SU-DHL-6 (cell line): ENCODE measurements at regions not wholly inside any gene's neighbourhood (a gene's known extent, or its start where the extent isn't known, plus 50 kb on each side); places are given as distances from the start of the nearest gene placed in this dataset.

Experiments
- H2AFZ ChIP-seq: fragments of 200-600 bp; sonication (generic); 2 replicates; pipeline ENCODE4 v1.6.1; 2014; ENCODE audit warnings: low read depth, mild to moderate bottlenecking, moderate library complexity, mixed read lengths, antibody characterized with exemption, low read length; ENCODE audit not compliant: severe bottlenecking
- H3F3A ChIP-seq: fragments of 200-600 bp; shearing (Covaris generic); 2 replicates; pipeline ENCODE4 v1.6.0; 2016; ENCODE audit warnings: antibody characterized with exemption, mild to moderate bottlenecking; ENCODE audit not compliant: insufficient read depth
- H3K27ac ChIP-seq: fragments of 200-600 bp; sonication (generic); 2 replicates; pipeline ENCODE4 v1.5.1; 2016; ENCODE audit warnings: low read depth, mild to moderate bottlenecking, low read length, moderate library complexity, mixed read lengths
- H3K27me3 ChIP-seq: fragments of 200-600 bp; sonication (generic), shearing (Covaris generic); 2 replicates; pipeline ENCODE4 v1.6.0; 2014; ENCODE audit warnings: mild to moderate bottlenecking, low read length
- H3K36me3 ChIP-seq: fragments of 200-600 bp; sonication (generic); 2 replicates; pipeline ENCODE4 v1.6.1; 2014; ENCODE audit warnings: mild to moderate bottlenecking, low read length, mixed read lengths
- H3K4me2 ChIP-seq: fragments of 300-600, 200-600 bp; shearing (Covaris generic), sonication (generic); 2 replicates; pipeline ENCODE4 v1.6.0; 2014; ENCODE audit warnings: low read length, low read depth, mild to moderate bottlenecking; ENCODE audit not compliant: poor library complexity, severe bottlenecking
- H3K4me3 ChIP-seq: fragments of 200-600 bp; sonication (generic); 2 replicates; pipeline ENCODE4 v1.5.1; 2014; ENCODE audit warnings: antibody characterized with exemption, low read length, mild to moderate bottlenecking, mixed read lengths; ENCODE audit not compliant: insufficient read depth, poor library complexity, severe bottlenecking
- H3K79me2 ChIP-seq: fragments of 200-600 bp; sonication (generic); 2 replicates; pipeline ENCODE4 v1.6.1; 2014; ENCODE audit warnings: mild to moderate bottlenecking, low read length, moderate library complexity; ENCODE audit not compliant: insufficient read depth
- H3K9ac ChIP-seq: fragments of 200-600 bp; sonication (generic); 2 replicates; pipeline ENCODE4 v1.7.0; 2014; ENCODE audit warnings: mild to moderate bottlenecking, low read length
- H3K9me2 ChIP-seq: fragments of 200-600 bp; sonication (generic); replicated peaks from 2 replicates; pipeline ENCODE4 v1.6.1; 2014; ENCODE audit warnings: low read length; ENCODE audit not compliant: insufficient read depth
- H3K9me3 ChIP-seq: fragments of 200-600 bp; sonication (generic); 2 replicates; pipeline ENCODE4 v1.6.1; 2014; ENCODE audit warnings: low read length, mixed read lengths; ENCODE audit not compliant: insufficient read depth
- H4K20me1 ChIP-seq: fragments of 200-600 bp; sonication (generic); 2 replicates; pipeline ENCODE4 v1.6.1; 2014; ENCODE audit warnings: low read depth, mild to moderate bottlenecking, antibody characterized with exemption, low read length, moderate library complexity, mixed read lengths
- CTCF ChIP-seq: fragments of 200-600 bp; sonication (generic); IDR thresholded peaks from one replicate; pipeline ENCODE4 v1.5.1; 2017; ENCODE audit warnings: antibody characterized with exemption, mild to moderate bottlenecking, low read length, moderate library complexity; ENCODE audit not compliant: insufficient read depth, poor library complexity, severe bottlenecking
- EZH2phosphoT487 ChIP-seq: fragments of 200-600 bp; sonication (generic), shearing (Covaris generic); conservative IDR thresholded peaks from 2 replicates; pipeline ENCODE4 v1.6.1; 2018; ENCODE audit warnings: mild to moderate bottlenecking, antibody characterized with exemption, low read length, moderate library complexity, mixed read lengths

GRCh38 chr3:75224412-75224811, 439.7 kb upstream of the FRG2C start:
- no peaks in the 10 kb centered on the region for H3K36me3 ChIP-seq
- H3K79me2 ChIP-seq = no peaks in the 10 kb centered on the region
- no peaks in the 10 kb centered on the region for H3K27me3 ChIP-seq
- no peaks in the 10 kb centered on the region for H3K9me2 ChIP-seq
- no peak overlapping the region for H3K27ac ChIP-seq
- no peaks in the 10 kb centered on the region for H3F3A ChIP-seq
- no peaks in the 10 kb centered on the region for H3K9me3 ChIP-seq
- H3K4me3 ChIP-seq = no peak overlapping the region
- no peak overlapping the region for H3K4me2 ChIP-seq
- no peak overlapping the region for H3K9ac ChIP-seq
- no peak for TF ChIP-seq CTCF
- no peak for TF ChIP-seq EZH2phosphoT487
- H4K20me1 ChIP-seq = no peaks in the 10 kb centered on the region
- no peak overlapping the region for H2AFZ ChIP-seq

GRCh38 chr3:75232216-75232615, 431.9 kb upstream of the FRG2C start:
- no peaks in the 10 kb centered on the region for H3K9me2 ChIP-seq
- H3K4me3 ChIP-seq = no peak overlapping the region
- no peak for TF ChIP-seq EZH2phosphoT487
- no peak for TF ChIP-seq CTCF
- no peak overlapping the region for H3K4me2 ChIP-seq
- H3K27ac ChIP-seq = no peak overlapping the region
- H3K79me2 ChIP-seq = no peaks in the 10 kb centered on the region
- H3K27me3 ChIP-seq = no peaks in the 10 kb centered on the region
- H3K36me3 ChIP-seq = no peaks in the 10 kb centered on the region
- no peaks in the 10 kb centered on the region for H4K20me1 ChIP-seq
- no peak overlapping the region for H2AFZ ChIP-seq
- no peaks in the 10 kb centered on the region for H3F3A ChIP-seq
- no peaks in the 10 kb centered on the region for H3K9me3 ChIP-seq
- no peak overlapping the region for H3K9ac ChIP-seq

GRCh38 chr3:75235631-75236030, 428.5 kb upstream of the FRG2C start:
- TF ChIP-seq CTCF (no peak), EZH2phosphoT487 (no peak)
- Histone ChIP-seq H3F3A (no peaks in the 10 kb centered on the region), H3K4me2 (no peak overlapping the region), H3K27me3 (no peaks in the 10 kb centered on the region), H3K27ac (no peak overlapping the region), H3K4me3 (no peak overlapping the region), H3K9me2 (no peaks in the 10 kb centered on the region), H3K9me3 (no peaks in the 10 kb centered on the region), H4K20me1 (no peaks in the 10 kb centered on the region), H3K79me2 (no peaks in the 10 kb centered on the region), H3K9ac (no peak overlapping the region), H3K36me3 (no peaks in the 10 kb centered on the region), H2AFZ (no peak overlapping the region)

- no peaks in the 10 kb centered on the region for H4K20me1 ChIP-seq
These were observed 427.1 kb upstream of the FRG2C start for GRCh38 chr3:75237053-75237452.

More at GRCh38 chr3:75237053-75237452, 427.1 kb upstream of the FRG2C start:
- Histone ChIP-seq H3K27ac (no peak overlapping the region), H3K9me2 (no peaks in the 10 kb centered on the region), H2AFZ (no peak overlapping the region), H3K9me3 (no peaks in the 10 kb centered on the region), H3K27me3 (no peaks in the 10 kb centered on the region), H3K36me3 (no peaks in the 10 kb centered on the region), H3K4me2 (no peak overlapping the region), H3K9ac (no peak overlapping the region), H3K79me2 (no peaks in the 10 kb centered on the region), H3F3A (no peaks in the 10 kb centered on the region), H3K4me3 (no peak overlapping the region)
- TF ChIP-seq CTCF (no peak), EZH2phosphoT487 (no peak)
